NB4 (cell line): ENCODE measurements at regions not wholly inside any gene's neighbourhood (a gene's known extent, or its start where the extent isn't known, plus 50 kb on each side); places are given as distances from the start of the nearest gene placed in this dataset.

ENCODE experiments used
- TF ChIP-seq, protein P1 (sequence below): IDR thresholded peaks from one replicate; pipeline ENCODE4 v1.5.1; 2012; ENCODE audit warnings: low read depth, low read length
- TF ChIP-seq, protein P2 (sequence below): IDR thresholded peaks from 2 replicates; pipeline ENCODE4 v1.6.1; 2011; ENCODE audit warnings: low read depth, low read length

DNA sequence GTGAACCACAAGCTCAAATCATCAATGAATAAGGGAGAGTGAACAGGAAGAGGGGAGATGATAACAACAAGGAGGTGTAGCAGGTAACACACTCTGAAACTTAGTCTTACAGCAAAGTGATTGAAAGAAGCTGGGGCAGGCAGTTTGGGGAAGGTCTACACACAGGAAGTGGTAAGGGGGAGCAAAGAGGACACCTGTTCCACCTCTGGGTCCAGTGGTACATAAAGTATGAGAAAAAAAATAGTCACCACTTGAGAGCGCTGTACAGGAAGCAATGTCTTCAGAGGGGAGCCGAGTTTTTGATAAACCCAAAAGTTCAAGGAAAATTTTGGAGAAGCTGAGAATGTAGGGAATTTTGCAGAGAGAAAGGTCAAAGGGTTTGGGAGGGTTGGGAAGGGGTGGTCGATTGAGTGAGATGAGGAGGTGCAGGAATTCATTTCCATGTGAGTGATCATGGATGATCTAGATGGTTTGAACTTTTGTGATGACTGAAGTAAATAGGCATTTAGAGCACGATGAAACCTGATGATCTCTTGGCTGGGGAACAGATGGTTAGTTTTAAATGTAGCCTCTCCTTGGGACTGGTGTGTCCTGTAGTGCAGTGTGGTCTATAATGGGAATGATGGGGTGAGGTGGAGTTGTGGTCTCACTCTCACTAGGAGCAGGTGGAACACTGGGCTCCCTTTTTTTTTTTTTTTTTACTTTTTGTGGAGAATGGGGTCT lies 142.0 kb downstream of the RBMX2 start:
- TF ChIP-seq, protein P1, sequence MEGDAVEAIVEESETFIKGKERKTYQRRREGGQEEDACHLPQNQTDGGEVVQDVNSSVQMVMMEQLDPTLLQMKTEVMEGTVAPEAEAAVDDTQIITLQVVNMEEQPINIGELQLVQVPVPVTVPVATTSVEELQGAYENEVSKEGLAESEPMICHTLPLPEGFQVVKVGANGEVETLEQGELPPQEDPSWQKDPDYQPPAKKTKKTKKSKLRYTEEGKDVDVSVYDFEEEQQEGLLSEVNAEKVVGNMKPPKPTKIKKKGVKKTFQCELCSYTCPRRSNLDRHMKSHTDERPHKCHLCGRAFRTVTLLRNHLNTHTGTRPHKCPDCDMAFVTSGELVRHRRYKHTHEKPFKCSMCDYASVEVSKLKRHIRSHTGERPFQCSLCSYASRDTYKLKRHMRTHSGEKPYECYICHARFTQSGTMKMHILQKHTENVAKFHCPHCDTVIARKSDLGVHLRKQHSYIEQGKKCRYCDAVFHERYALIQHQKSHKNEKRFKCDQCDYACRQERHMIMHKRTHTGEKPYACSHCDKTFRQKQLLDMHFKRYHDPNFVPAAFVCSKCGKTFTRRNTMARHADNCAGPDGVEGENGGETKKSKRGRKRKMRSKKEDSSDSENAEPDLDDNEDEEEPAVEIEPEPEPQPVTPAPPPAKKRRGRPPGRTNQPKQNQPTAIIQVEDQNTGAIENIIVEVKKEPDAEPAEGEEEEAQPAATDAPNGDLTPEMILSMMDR, result no peak
- TF ChIP-seq, protein P2, sequence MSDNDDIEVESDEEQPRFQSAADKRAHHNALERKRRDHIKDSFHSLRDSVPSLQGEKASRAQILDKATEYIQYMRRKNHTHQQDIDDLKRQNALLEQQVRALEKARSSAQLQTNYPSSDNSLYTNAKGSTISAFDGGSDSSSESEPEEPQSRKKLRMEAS, result no peak
